ENCODE measurements at regions not wholly inside any gene's neighbourhood (a gene's known extent, or its start where the extent isn't known, plus 50 kb on each side); places are given as distances from the start of the nearest gene placed in this dataset.

DNA sequence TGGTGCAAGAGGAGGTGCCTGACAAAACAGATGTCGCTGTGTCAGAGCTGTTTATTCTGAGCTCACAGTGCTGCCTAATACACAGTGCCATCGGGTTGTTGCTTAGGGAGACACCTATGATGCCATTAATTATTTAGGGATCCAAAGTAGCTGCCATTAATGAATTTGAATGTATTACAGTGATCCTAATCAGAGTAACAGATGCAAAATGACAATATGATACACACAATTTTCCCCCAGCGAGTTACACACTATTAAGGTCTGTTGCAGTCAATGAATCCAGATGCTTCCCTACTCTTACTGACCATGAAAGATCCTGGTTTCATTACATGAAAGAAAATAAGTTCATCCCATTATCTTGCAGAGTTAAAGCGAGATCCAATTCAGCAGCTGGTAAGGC, 91.3 kb downstream of the RWDD3 start:
- TF ChIP-seq POLR2A (IDR thresholded peaks at IDR 0.05) = no peak
- TF ChIP-seq, protein P1, sequence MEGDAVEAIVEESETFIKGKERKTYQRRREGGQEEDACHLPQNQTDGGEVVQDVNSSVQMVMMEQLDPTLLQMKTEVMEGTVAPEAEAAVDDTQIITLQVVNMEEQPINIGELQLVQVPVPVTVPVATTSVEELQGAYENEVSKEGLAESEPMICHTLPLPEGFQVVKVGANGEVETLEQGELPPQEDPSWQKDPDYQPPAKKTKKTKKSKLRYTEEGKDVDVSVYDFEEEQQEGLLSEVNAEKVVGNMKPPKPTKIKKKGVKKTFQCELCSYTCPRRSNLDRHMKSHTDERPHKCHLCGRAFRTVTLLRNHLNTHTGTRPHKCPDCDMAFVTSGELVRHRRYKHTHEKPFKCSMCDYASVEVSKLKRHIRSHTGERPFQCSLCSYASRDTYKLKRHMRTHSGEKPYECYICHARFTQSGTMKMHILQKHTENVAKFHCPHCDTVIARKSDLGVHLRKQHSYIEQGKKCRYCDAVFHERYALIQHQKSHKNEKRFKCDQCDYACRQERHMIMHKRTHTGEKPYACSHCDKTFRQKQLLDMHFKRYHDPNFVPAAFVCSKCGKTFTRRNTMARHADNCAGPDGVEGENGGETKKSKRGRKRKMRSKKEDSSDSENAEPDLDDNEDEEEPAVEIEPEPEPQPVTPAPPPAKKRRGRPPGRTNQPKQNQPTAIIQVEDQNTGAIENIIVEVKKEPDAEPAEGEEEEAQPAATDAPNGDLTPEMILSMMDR (IDR thresholded peaks at IDR 0.05) = no peak
- no peak for TF ChIP-seq EP300 (IDR thresholded peaks at IDR 0.05)

Data from upper lobe of left lung (tissue), 4 donors.